ENCODE measurements at regions not wholly inside any gene's neighbourhood (a gene's known extent, or its start where the extent isn't known, plus 50 kb on each side); places are given as distances from the start of the nearest gene placed in this dataset.
"Not testable (repeated sequence)": the region's sequence is repeated elsewhere in the genome, so short reads cannot be mapped to it uniquely, and the experiment has no call there.

DNA sequence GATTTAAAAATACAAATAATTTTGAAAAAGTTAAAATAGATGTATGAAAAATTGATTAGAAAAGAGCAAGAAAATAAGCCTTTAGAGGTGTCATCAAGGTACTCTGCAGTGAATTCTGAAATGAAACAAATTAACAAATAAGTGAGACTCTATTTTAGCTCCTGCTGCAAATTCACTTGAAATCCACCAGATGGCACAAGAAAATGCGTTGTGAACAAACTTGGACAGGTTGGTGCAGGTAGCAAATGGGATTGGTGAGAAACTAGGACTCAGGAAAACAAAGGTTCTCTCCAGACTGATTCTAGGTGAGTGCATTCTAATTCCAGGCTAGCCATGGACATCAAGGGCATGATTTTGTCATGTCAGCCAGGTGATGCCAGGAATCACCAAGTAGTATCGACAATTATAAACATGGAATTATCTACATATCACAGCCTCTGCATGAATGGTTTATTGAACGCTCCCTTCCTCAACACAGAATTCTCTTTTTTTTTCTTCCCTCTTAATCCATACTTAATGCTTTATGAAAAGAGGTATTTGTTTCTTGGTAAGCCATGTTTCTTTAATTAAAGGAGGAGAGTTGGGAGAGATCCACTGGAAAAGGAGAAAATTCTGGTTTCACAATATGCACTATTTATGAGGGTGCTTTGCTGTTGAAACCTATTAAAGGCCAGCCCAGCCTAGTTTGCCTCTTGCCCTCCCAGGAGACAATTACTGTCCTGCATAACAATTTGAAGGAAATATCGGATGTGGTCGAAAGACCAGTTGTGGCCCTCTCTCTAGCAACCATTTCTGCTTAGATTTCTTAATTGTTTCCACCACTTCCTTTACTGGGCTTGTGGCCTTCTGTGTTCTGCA lies 118.1 kb downstream of the ZNF365 start:
- Histone ChIP-seq H3K4me3 (ENCODE audit: insufficient read depth, low read depth, low read length, poor library complexity, severe bottlenecking) (no peak overlapping the region), H3K27me3 (replicated peaks; ENCODE audit: control insufficient read depth, insufficient read depth, low read length, poor library complexity, severe bottlenecking) (no peaks in the 10 kb centered on the region), H3K9me3 (ENCODE audit: control insufficient read depth, low read length) (no peaks in the 10 kb centered on the region), H3K27ac (ENCODE audit: insufficient read depth, low read length, poor library complexity, severe bottlenecking) (no peak overlapping the region), H3K4me1 (ENCODE audit: control insufficient read depth, insufficient read depth, low read length, poor library complexity, severe bottlenecking) (no peaks in the 10 kb centered on the region), H3K36me3 (ENCODE audit: control insufficient read depth, insufficient read depth, low read length) (no peaks in the 10 kb centered on the region)
- DNase-seq = no peak

DNA sequence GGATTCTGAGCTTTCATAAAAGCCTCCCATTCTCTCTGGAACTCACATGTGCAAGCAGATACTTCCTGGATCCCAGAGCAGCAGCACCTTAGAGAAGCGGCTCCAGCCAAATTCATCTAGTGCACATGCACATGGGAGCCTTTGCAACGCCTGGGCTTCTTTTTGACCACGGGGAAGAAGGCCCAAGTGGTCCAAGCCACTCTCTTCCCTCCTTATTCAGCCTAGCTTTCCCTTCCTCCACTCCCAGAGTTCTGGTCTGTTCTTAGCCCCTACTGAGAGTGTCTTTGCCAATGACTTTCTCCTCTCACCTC lies 118.7 kb downstream of the ZNF365 start:
- Histone ChIP-seq H3K27me3 (replicated peaks; ENCODE audit: control insufficient read depth, insufficient read depth, low read length, poor library complexity, severe bottlenecking) (no peaks in the 10 kb centered on the region), H3K36me3 (ENCODE audit: control insufficient read depth, insufficient read depth, low read length) (no peaks in the 10 kb centered on the region), H3K27ac (ENCODE audit: insufficient read depth, low read length, poor library complexity, severe bottlenecking) (no peak overlapping the region), H3K4me3 (ENCODE audit: insufficient read depth, low read depth, low read length, poor library complexity, severe bottlenecking) (no peak overlapping the region), H3K9me3 (ENCODE audit: control insufficient read depth, low read length) (no peaks in the 10 kb centered on the region), H3K4me1 (ENCODE audit: control insufficient read depth, insufficient read depth, low read length, poor library complexity, severe bottlenecking) (no peaks in the 10 kb centered on the region)
- DNase-seq = no peak

DNA sequence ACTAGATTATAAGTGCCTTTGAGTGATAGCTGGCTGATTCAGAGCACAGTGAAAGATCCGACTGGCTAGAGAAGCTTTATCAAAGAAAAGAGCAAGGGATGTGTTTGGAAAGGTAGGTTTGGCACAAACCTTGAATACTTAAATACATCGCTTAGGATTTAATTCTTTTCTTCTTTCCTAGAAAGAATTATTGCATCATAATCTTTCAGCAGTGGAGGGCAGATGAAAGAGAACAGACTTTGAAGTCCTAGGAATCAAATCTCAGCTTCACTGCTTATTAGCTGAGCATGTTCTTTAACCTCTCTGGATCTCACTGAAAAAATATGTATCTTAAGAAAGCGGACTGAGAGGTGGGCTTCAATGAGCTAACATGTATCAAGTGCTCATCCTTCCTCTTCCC lies 122.8 kb downstream of the ZNF365 start:
- Histone ChIP-seq H3K9me3 (ENCODE audit: control insufficient read depth, low read length) (no peaks in the 10 kb centered on the region), H3K4me1 (ENCODE audit: control insufficient read depth, insufficient read depth, low read length, poor library complexity, severe bottlenecking) (no peaks in the 10 kb centered on the region), H3K27ac (ENCODE audit: insufficient read depth, low read length, poor library complexity, severe bottlenecking) (no peak overlapping the region), H3K4me3 (ENCODE audit: insufficient read depth, low read depth, low read length, poor library complexity, severe bottlenecking) (no peak overlapping the region), H3K27me3 (replicated peaks; ENCODE audit: control insufficient read depth, insufficient read depth, low read length, poor library complexity, severe bottlenecking) (no peaks in the 10 kb centered on the region), H3K36me3 (ENCODE audit: control insufficient read depth, insufficient read depth, low read length) (no peaks in the 10 kb centered on the region)
- no peak for DNase-seq

GRCh38 chr10:62498271-62498670 lies 124.1 kb downstream of the ZNF365 start:
- Histone ChIP-seq H3K9me3 (ENCODE audit: control insufficient read depth, low read length) (no peaks in the 10 kb centered on the region), H3K4me1 (ENCODE audit: control insufficient read depth, insufficient read depth, low read length, poor library complexity, severe bottlenecking) (no peaks in the 10 kb centered on the region), H3K36me3 (ENCODE audit: control insufficient read depth, insufficient read depth, low read length) (no peaks in the 10 kb centered on the region), H3K27ac (ENCODE audit: insufficient read depth, low read length, poor library complexity, severe bottlenecking) (no peak overlapping the region), H3K27me3 (replicated peaks; ENCODE audit: control insufficient read depth, insufficient read depth, low read length, poor library complexity, severe bottlenecking) (no peaks in the 10 kb centered on the region), H3K4me3 (ENCODE audit: insufficient read depth, low read depth, low read length, poor library complexity, severe bottlenecking) (no peak overlapping the region)
- DNase-seq = no peak

GRCh38 chr10:62500116-62500515 lies 125.9 kb downstream of the ZNF365 start:
- DNase-seq; H3K4me1 ChIP-seq (ENCODE audit: control insufficient read depth, insufficient read depth, low read length, poor library complexity, severe bottlenecking); H3K9me3 ChIP-seq (ENCODE audit: control insufficient read depth, low read length); H3K27ac ChIP-seq (ENCODE audit: insufficient read depth, low read length, poor library complexity, severe bottlenecking); H3K4me3 ChIP-seq (ENCODE audit: insufficient read depth, low read depth, low read length, poor library complexity, severe bottlenecking); H3K36me3 ChIP-seq (ENCODE audit: control insufficient read depth, insufficient read depth, low read length); H3K27me3 ChIP-seq (replicated peaks; ENCODE audit: control insufficient read depth, insufficient read depth, low read length, poor library complexity, severe bottlenecking): not testable (repeated sequence)

- Histone ChIP-seq H3K9me3 (ENCODE audit: control insufficient read depth, low read length) (no peaks in the 10 kb centered on the region), H3K27me3 (replicated peaks; ENCODE audit: control insufficient read depth, insufficient read depth, low read length, poor library complexity, severe bottlenecking) (no peaks in the 10 kb centered on the region), H3K4me3 (ENCODE audit: insufficient read depth, low read depth, low read length, poor library complexity, severe bottlenecking) (no peak overlapping the region), H3K4me1 (ENCODE audit: control insufficient read depth, insufficient read depth, low read length, poor library complexity, severe bottlenecking) (no peaks in the 10 kb centered on the region), H3K27ac (ENCODE audit: insufficient read depth, low read length, poor library complexity, severe bottlenecking) (no peak overlapping the region), H3K36me3 (ENCODE audit: control insufficient read depth, insufficient read depth, low read length) (no peaks in the 10 kb centered on the region)
- DNase-seq = no peak
These were observed 127.4 kb downstream of the ZNF365 start for GRCh38 chr10:62501547-62501946.

DNA sequence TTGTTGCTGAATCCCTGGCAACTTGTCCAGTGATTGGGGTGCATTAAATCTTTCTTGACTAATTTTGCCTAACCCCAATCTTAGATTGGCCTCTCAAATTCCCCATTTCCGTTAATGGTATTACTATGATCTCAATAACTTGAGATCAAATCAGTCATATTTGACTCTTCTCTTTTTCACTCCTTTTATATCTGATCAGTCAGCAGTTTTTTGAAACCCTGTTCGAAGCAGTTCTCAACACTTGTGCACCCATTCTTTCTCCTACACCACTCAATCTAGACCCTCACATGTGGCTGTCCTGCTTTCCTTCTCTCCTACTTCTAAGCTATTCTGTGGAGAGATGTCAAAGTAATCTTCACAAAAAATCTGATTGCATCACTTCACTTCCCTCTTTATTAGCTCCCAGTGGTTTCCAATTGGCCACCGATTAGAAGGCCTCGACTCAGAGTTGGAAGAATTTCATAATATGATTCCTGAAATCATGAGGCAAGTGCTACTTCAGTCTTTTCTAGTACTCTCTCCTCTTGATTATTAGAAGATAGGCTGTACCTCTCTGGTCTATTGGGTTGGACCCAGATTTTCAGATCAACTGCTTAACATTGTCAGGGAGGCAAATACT lies 128.9 kb downstream of the ZNF365 start:
- Histone ChIP-seq H3K4me3 (ENCODE audit: insufficient read depth, low read depth, low read length, poor library complexity, severe bottlenecking) (no peak overlapping the region), H3K9me3 (ENCODE audit: control insufficient read depth, low read length) (no peaks in the 10 kb centered on the region), H3K27ac (ENCODE audit: insufficient read depth, low read length, poor library complexity, severe bottlenecking) (no peak overlapping the region), H3K27me3 (replicated peaks; ENCODE audit: control insufficient read depth, insufficient read depth, low read length, poor library complexity, severe bottlenecking) (no peaks in the 10 kb centered on the region), H3K36me3 (ENCODE audit: control insufficient read depth, insufficient read depth, low read length) (no peaks in the 10 kb centered on the region), H3K4me1 (ENCODE audit: control insufficient read depth, insufficient read depth, low read length, poor library complexity, severe bottlenecking) (no peaks in the 10 kb centered on the region)
- DNase-seq = no peak

- Histone ChIP-seq H3K27me3 (replicated peaks; ENCODE audit: control insufficient read depth, insufficient read depth, low read length, poor library complexity, severe bottlenecking) (no peaks in the 10 kb centered on the region), H3K9me3 (ENCODE audit: control insufficient read depth, low read length) (no peaks in the 10 kb centered on the region), H3K4me1 (ENCODE audit: control insufficient read depth, insufficient read depth, low read length, poor library complexity, severe bottlenecking) (no peaks in the 10 kb centered on the region), H3K27ac (ENCODE audit: insufficient read depth, low read length, poor library complexity, severe bottlenecking) (no peak overlapping the region), H3K36me3 (ENCODE audit: control insufficient read depth, insufficient read depth, low read length) (no peaks in the 10 kb centered on the region), H3K4me3 (ENCODE audit: insufficient read depth, low read depth, low read length, poor library complexity, severe bottlenecking) (no peak overlapping the region)
- no peak for DNase-seq
These were observed 129.7 kb downstream of the ZNF365 start for GRCh38 chr10:62503872-62504271.

DNA sequence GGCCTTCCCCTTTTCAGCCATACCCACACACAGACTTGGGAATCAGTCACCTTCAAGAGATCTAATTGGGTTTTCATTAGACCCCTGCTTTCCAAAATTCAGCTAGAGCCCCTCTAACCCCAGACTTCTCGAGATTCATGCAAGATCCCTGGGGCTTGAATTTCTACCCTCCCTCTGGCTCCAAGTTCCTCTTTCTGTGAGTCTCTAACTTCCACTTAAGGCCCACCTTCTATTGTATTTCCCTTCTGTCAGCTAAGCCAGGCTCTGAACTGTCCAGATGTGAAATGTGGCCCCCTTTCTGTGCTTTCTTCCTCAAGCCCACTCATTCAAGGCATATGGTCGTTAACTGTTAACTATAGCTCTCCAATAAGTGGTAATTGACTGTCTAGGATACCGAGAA lies 132.2 kb downstream of the ZNF365 start:
- H3K27ac ChIP-seq (ENCODE audit: insufficient read depth, low read length, poor library complexity, severe bottlenecking) = no peak overlapping the region
- H3K36me3 ChIP-seq (ENCODE audit: control insufficient read depth, insufficient read depth, low read length) = no peaks in the 10 kb centered on the region
- H3K4me3 ChIP-seq (ENCODE audit: insufficient read depth, low read depth, low read length, poor library complexity, severe bottlenecking) = no peak overlapping the region
- H3K9me3 ChIP-seq (ENCODE audit: control insufficient read depth, low read length) = no peaks in the 10 kb centered on the region
- no peak for DNase-seq
- H3K4me1 ChIP-seq (ENCODE audit: control insufficient read depth, insufficient read depth, low read length, poor library complexity, severe bottlenecking) = no peaks in the 10 kb centered on the region
- no peaks in the 10 kb centered on the region for H3K27me3 ChIP-seq (replicated peaks; ENCODE audit: control insufficient read depth, insufficient read depth, low read length, poor library complexity, severe bottlenecking)

- DNase-seq = no peak
These were observed 137.1 kb downstream of the ZNF365 start for GRCh38 chr10:62511238-62511637.

More at GRCh38 chr10:62511238-62511637, 137.1 kb downstream of the ZNF365 start:
- no peak overlapping the region for H3K4me3 ChIP-seq (ENCODE audit: insufficient read depth, low read depth, low read length, poor library complexity, severe bottlenecking)
- H3K27ac ChIP-seq (ENCODE audit: insufficient read depth, low read length, poor library complexity, severe bottlenecking) = no peak overlapping the region
- H3K36me3 ChIP-seq (ENCODE audit: control insufficient read depth, insufficient read depth, low read length) = no peaks in the 10 kb centered on the region
- no peaks in the 10 kb centered on the region for H3K27me3 ChIP-seq (replicated peaks; ENCODE audit: control insufficient read depth, insufficient read depth, low read length, poor library complexity, severe bottlenecking)
- H3K4me1 ChIP-seq (ENCODE audit: control insufficient read depth, insufficient read depth, low read length, poor library complexity, severe bottlenecking) = no peaks in the 10 kb centered on the region
- H3K9me3 ChIP-seq (ENCODE audit: control insufficient read depth, low read length) = no peaks in the 10 kb centered on the region
